ENCODE measurements at regions not wholly inside any gene's neighbourhood (a gene's known extent, or its start where the extent isn't known, plus 50 kb on each side); places are given as distances from the start of the nearest gene placed in this dataset.

GRCh38 chr2:204380141-204380881 is 165.0 kb upstream of the PARD3B start:
- ATAC-seq = no peak
- WGBS (ENCODE audit: low lambda C conversion rate) = 10% methylated on average over 5 of the region's 5 CpGs
- Histone ChIP-seq H3K4me2 (ENCODE audit: low read depth, low read length) (no peak overlapping the region), H3K4me1 (ENCODE audit: insufficient read depth, low read length) (no peaks in the 10 kb centered on the region), H3K79me2 (ENCODE audit: insufficient read depth, low read length) (no peaks in the 10 kb centered on the region), H3K4me3 (replicated peaks in 1 of 3; ENCODE audit: insufficient read depth in 1 of 3, low read depth in 2 of 3, low read length in 3 of 3) (no peak overlapping the region), H2AFZ (ENCODE audit: low read length) (no peak overlapping the region), H3K36me3 (replicated peaks in 1 of 2; ENCODE audit: control insufficient read depth in 1 of 2, insufficient read depth in 2 of 2, low read length in 2 of 2) (no peaks in the 10 kb centered on the region), H3K27me3 (ENCODE audit: control insufficient read depth in 1 of 2, insufficient read depth in 2 of 2, low read length in 2 of 2) (no peaks in the 10 kb centered on the region), H4K20me1 (ENCODE audit: insufficient read depth, low read length) (no peaks in the 10 kb centered on the region), H3K9ac (ENCODE audit: insufficient read depth, low read depth, low read length) (no peak overlapping the region), H3K27ac (ENCODE audit: extremely low read length, insufficient read depth, low read length) (no peak overlapping the region), H3K9me3 (ENCODE audit: low read length) (peaks cover 32% of the 10 kb centered on the region)
- FAIRE-seq = no peak
- ChIA-PET CTCF (ENCODE audit: low intra/inter-chr PET ratio, low total read pairs) (no interaction called here), POLR2A (no interaction called here)
- no peak for DNase-seq (ENCODE audit: low spot score)
- intact Hi-C loops (cut with micrococcal nuclease; ENCODE audit: unreplicated experiment) = no loop called here
- no TSS peak for BruUV-seq (replicated peaks)
- TF ChIP-seq SOX6 (IDR thresholded peaks at IDR 0.05) (no peak), SOX6 (CRISPR knock-in tag; IDR thresholded peaks at IDR 0.05) (peak; percentile 14; the same call in 1 of the 2 replicates), HOMEZ (CRISPR knock-in tag; IDR thresholded peaks at IDR 0.05; ENCODE audit: low read depth) (peak; percentile 53; the same call in 1 of the 2 replicates), CSRNP1 (CRISPR knock-in tag; IDR thresholded peaks at IDR 0.05) (no peak), ZNF780A (CRISPR knock-in tag; IDR thresholded peaks at IDR 0.05) (no peak), SOX5 (CRISPR knock-in tag; IDR thresholded peaks at IDR 0.05; ENCODE audit: borderline replicate concordance) (peak; percentile 46; the same call in 1 of the 2 replicates)
- in situ Hi-C loops (cut with HindIII; ENCODE audit: extremely low pct_ligation_motif_present, low pct_unique_long_range_greater_than_20kb) = no loop called here
